NCI-H510A treated with DMSO at 0.1 percent for 48 hours (cell line): ENCODE measurements at regions not wholly inside any gene's neighbourhood (a gene's known extent, or its start where the extent isn't known, plus 50 kb on each side); places are given as distances from the start of the nearest gene placed in this dataset.
A peak's percentile ranks its signal among the peaks of the same experiment; 100 is the strongest.

Source experiments
- DNase-seq: peaks from one replicate; lab custom pipeline; 2025; lab: John Stamatoyannopoulos, UW

GRCh38 chr1:147811273-147811672 is 50.9 kb upstream of the GJA5 start:
- no peak for DNase-seq

GRCh38 chr1:147811751-147812150 is 51.3 kb upstream of the GJA5 start:
- no peak for DNase-seq

DNA sequence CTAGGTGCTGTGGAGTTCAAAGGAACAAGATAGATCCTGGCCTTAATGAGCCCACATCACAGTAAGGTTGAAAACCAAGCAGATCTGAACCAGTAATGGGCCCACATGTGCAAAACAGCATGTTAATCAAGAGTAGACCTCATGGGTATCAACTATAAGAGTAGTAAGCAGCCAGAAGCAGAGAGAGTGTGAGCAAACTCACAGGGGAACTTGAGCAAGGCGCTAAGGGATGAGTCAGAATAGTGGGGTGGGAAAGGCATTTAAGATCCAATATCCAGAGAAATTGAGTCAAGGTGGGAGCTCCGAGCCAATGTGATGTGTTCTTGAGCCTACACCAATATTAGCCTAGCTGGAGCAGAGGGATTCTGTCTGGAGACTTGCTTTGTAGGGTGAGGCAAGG is 52.4 kb upstream of the GJA5 start:
- DNase-seq = no peak

- no peak for DNase-seq
Observed at GRCh38 chr1:147815503-147815902, 55.1 kb upstream of the GJA5 start.

DNA sequence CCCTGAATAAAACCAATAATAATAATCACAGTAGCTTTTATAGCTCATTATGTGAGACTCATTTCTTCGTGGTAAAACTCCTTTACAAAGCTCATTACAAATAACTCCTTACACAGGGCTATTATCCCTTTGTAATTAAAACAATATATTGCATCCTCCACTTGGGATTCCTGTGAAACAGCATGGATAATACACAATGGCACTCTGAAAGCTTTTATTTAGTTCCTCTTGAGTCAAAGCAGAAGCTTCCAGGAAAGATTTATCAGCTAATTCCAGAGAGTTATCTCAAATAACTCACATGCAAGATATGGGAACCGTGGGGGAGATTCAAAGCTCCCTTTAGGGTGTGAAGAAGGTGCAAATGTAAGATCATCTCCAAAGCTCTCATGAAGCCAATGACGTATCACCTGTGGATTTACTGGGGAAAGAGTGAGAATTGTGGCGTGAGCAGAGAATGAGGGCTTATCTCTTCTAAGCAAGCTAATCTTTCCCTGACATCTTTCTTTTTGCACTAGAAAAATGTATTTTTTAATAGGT is 60.4 kb upstream of the GJA5 start:
- DNase-seq = no peak

DNA sequence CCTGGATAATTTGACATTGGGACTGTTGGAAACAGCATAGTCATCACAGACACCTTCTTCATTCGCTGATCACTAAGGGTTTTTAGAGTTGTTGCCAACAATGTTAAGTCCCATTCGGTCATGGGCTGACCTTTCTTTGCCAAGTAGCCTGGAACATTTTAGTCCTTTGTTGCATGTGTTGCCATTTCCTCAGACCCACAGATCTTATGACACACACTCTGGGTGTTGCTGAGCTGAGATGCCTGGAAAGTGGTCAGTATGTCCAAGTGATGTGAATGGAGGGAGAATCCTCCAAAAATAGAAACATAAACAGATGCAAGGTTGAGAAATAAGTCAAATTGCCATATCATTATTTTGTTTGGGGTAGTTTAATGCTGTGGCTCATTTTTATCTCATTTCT is 61.5 kb upstream of the GJA5 start:
- no peak for DNase-seq

GRCh38 chr1:147822292-147822691 is 61.9 kb upstream of the GJA5 start:
- no peak for DNase-seq

DNA sequence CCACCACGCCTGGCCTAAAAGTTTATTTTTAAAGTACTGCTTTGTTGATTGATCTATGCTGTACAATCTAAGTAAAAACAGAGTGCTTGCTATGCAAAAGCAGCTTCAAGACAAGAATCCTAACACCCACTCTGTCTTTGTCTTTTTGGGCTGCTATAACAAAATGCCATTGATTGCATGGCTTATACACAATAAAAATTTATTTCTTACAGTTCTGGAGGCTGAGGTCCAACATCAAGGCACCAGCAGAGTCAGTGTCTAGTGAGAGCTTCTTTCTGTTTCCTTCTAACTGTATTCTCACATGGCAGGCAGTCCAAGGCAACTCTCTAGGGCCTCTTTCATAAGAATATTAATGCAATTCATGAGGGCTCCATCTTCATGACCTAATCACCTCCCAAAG is 63.6 kb upstream of the GJA5 start:
- DNase-seq = no peak

DNA sequence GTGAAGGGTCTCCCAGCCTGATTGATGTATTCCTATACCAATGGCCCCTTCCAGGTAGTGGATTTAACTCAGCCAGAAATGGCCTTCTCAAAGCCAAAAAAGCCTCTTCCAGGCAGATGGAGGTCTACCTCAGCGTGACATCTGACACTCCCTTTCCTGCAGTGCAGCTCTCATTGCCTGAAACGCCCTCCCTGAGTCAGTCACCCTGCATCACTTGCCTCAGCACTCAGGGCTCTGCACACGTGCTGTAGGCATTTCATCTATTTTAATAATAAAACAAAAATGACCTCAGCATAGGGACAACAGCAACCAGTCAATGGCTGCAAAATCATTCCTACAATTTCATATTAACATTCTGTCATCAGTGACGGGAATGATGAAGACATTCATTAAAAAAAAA is 64.4 kb upstream of the GJA5 start:
- DNase-seq = no peak

- no peak for DNase-seq
Observed at GRCh38 chr1:147825586-147825985, 65.2 kb upstream of the GJA5 start.

DNA sequence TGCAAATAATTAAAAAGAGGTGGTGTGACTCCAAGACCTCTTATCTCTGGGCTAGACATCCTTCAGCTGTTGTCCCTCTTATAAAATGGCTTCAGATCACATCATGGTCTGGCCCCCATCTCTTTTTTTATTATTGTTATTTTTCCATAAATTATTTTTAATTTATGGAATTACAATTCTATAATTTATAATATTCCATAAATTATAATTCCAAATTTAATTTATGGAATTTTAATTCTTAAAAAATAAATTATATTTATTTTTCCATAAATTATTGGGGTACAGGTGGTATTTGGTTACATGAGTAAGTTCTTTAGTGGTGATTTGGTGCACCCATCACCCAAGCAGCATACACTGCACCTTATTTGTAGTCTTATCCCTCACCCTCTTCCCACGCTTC is 65.9 kb upstream of the GJA5 start:
- DNase-seq = no peak

GRCh38 chr1:147833231-147833860 is 69.2 kb upstream of the GJA8 start:
- no peak for DNase-seq

GRCh38 chr1:147834181-147834580 is 68.4 kb upstream of the GJA8 start:
- no peak for DNase-seq

GRCh38 chr1:147834810-147835209 is 67.8 kb upstream of the GJA8 start:
- DNase-seq = no peak

- DNase-seq = no peak
Observed at GRCh38 chr1:147837129-147837963, 65.2 kb upstream of the GJA8 start.

DNA sequence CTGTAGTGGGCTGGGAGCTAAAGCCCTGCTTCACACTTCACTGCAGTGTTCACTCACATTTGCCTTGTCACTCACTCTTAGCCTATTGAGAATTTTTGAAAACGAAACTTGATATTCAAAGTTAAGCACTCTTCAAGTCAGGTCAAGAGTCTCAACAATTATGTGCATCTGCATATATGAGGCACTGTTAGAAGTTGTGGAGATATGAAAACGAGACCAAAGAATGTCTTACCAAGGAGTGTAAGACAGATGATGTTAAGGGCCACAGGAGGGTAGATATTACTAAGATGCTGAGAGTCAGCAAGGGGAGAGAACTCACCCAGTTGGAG is 64.7 kb upstream of the GJA8 start:
- peak; percentile 57 for DNase-seq

- DNase-seq = no peak
Observed at GRCh38 chr1:147840909-147841308, 61.7 kb upstream of the GJA8 start.

DNA sequence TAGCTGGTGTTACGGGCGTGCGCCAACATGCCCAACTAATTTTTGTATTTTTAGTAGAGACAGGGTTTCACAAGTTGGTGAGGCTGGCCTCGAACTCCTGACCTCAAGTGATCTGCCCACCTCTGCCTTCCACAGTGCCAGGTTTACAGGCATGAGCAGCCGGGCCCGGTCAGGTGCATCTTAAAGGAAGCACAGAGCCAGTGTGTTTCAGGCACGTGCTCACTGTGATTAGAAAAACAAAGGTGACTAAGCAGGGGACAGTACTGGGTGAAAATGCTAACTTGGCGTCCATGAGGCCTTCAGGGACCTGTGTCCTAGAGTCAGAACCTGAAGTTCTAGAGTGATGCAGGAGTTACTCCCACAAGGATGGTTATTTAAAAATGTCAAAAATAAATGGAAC is 60.0 kb upstream of the GJA8 start:
- DNase-seq = no peak

- DNase-seq = no peak
Observed at GRCh38 chr1:147843486-147843885, 59.1 kb upstream of the GJA8 start.

GRCh38 chr1:147847831-147848230 is 54.8 kb upstream of the GJA8 start:
- DNase-seq = no peak

- no peak for DNase-seq
Observed at GRCh38 chr1:147849098-147849895, 53.3 kb upstream of the GJA8 start.

GRCh38 chr1:147850737-147851136 is 51.9 kb upstream of the GJA8 start:
- no peak for DNase-seq

- no peak for DNase-seq
Observed at GRCh38 chr1:147851149-147851548, 51.4 kb upstream of the GJA8 start.
